Upper lobe of right lung (tissue), 1 donor: ENCODE measurements at regions not wholly inside any gene's neighbourhood (a gene's known extent, or its start where the extent isn't known, plus 50 kb on each side); places are given as distances from the start of the nearest gene placed in this dataset.

Source experiments
- ATAC-seq: fragments of 200-7000 bp; cut with Tn5 transposase; one replicate; pipeline ENCODE4 v1.9.1; 2020; ENCODE audit warnings: mild to moderate bottlenecking, moderate library complexity
- DNase-seq: peaks from one replicate; pipeline ENCODE4 v3.0.0-alpha.2; 2020
- H3K27ac ChIP-seq: fragments of 200-600 bp; one replicate; pipeline ENCODE4 v1.8.0; 2022
- H3K27me3 ChIP-seq: fragments of 200-600 bp; one replicate; pipeline ENCODE4 v1.8.0; 2022; ENCODE audit warnings: mild to moderate bottlenecking
- H3K36me3 ChIP-seq: fragments of 200-600 bp; one replicate; pipeline ENCODE4 v1.8.0; 2022
- H3K4me1 ChIP-seq: fragments of 200-600 bp; one replicate; pipeline ENCODE4 v1.8.0; 2022
- H3K4me3 ChIP-seq: fragments of 200-600 bp; one replicate; pipeline ENCODE4 v1.8.0; 2022; ENCODE audit warnings: mild to moderate bottlenecking
- H3K9me3 ChIP-seq: fragments of 200-600 bp; one replicate; pipeline ENCODE4 v1.8.0; 2022
- CTCF ChIP-seq: fragments of 200-600 bp; IDR thresholded peaks from one replicate; pipeline ENCODE4 v1.8.0; 2022; ENCODE audit warnings: antibody characterized with exemption
- intact Hi-C: fragments of 100-400 bp; cut with DNase I; formaldehyde crosslinking; loops from one replicate; pipeline ENCODE4 v1.11.0; 2022
- donor health status: DM: no; HTN: yes; CAD: no; lungs with severe emphysema.

GRCh38 chr12:67155863-67156262, 113.3 kb upstream of the CAND1 start:
- Histone ChIP-seq H3K4me1 (no peaks in the 10 kb centered on the region), H3K27ac (no peak overlapping the region), H3K27me3 (no peaks in the 10 kb centered on the region), H3K36me3 (no peaks in the 10 kb centered on the region), H3K4me3 (no peak overlapping the region), H3K9me3 (no peaks in the 10 kb centered on the region)
- no peak for DNase-seq
- TF ChIP-seq CTCF = no peak
- no peak for ATAC-seq
- intact Hi-C loops = no loop called here

DNA sequence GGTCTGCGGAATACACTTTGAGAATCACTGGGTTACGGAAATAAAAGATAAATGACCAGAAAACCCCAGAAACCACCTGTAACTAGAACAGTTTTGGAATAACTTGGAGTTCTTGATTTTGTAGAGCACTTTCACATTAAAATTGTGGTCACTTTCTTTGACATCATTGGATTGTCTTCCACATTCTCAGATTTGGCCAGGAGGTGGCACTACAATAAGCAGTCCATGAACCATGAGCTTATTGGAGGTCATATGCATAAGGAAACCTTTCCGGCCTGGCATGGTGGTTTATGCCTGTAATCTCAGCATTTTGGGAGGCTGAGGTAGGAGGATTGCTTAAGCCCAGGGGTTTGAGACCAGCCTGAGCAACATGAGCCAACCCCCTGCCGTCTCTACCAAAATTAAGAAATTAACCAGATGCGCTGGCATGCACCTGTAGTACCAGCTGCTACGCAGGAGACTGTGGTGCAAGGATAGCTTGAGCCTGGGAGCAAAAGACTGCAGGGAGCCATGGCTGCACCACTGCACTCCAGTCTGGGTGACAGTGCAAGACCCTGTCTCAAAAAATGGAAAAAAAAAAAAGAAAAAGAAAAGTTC, 107.7 kb upstream of the CAND1 start:
- TF ChIP-seq CTCF = peak; percentile 52
- Histone ChIP-seq H3K27ac (no peak overlapping the region), H3K4me1 (no peaks in the 10 kb centered on the region), H3K9me3 (no peaks in the 10 kb centered on the region), H3K36me3 (no peaks in the 10 kb centered on the region), H3K4me3 (no peak overlapping the region), H3K27me3 (no peaks in the 10 kb centered on the region)
- no peak for DNase-seq
- intact Hi-C loops = no loop called here
- ATAC-seq = peak; percentile 80

DNA sequence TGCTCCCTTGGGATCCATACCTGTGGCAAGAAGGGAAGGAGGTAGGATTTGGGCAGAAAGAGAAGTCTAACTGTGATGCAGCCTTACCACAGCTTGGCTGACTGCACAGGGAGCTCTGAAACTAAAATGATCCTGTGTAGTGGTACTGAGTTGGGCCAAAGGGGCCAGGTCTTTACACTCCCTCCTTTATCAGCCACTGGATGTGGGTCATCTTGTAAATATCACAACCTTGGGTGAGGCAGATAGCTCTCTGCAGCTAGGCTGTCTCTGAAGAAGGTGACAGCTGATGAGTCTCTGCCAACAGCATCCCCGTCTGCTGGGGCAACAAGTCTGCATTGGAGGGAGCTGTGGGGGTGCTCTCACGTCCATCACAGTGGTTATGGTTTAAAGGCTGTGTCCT, 95.9 kb upstream of the CAND1 start:
- no peaks in the 10 kb centered on the region for H3K4me1 ChIP-seq
- H3K27me3 ChIP-seq = no peaks in the 10 kb centered on the region
- H3K9me3 ChIP-seq = no peaks in the 10 kb centered on the region
- TF ChIP-seq CTCF = no peak
- no peak overlapping the region for H3K27ac ChIP-seq
- no peaks in the 10 kb centered on the region for H3K36me3 ChIP-seq
- intact Hi-C loops = no loop called here
- H3K4me3 ChIP-seq = no peak overlapping the region
- ATAC-seq (no peak), DNase-seq (no peak)

- H3K9me3 ChIP-seq = no peaks in the 10 kb centered on the region
- H3K27ac ChIP-seq = no peak overlapping the region
- intact Hi-C loops = no loop called here
- H3K36me3 ChIP-seq = no peaks in the 10 kb centered on the region
- H3K27me3 ChIP-seq = no peaks in the 10 kb centered on the region
- no peaks in the 10 kb centered on the region for H3K4me1 ChIP-seq
- DNase-seq (no peak), ATAC-seq (no peak)
- TF ChIP-seq CTCF = no peak
- H3K4me3 ChIP-seq = no peak overlapping the region
These were observed 86.6 kb upstream of the CAND1 start for GRCh38 chr12:67182551-67182950.

DNA sequence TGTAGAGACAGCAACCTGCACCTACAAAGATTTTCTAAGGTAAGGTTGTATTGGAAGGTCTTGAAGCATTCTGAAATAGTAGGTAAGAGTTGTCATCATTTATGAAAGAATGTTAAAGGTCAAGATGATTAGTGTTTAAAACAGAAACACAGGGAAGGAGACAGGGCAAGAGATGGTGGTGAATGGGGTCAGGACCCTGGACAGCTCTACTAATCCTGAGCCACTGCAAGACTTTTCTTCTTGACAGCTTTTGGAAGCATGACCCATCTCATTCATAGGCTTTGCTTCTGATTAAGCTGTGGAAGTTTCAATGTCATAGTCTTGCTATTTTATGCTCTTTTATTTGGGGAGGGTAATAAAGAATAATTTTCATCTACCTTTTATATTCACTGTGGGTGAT, 75.5 kb upstream of the CAND1 start:
- ATAC-seq (no peak), DNase-seq (no peak)
- H3K36me3 ChIP-seq = no peaks in the 10 kb centered on the region
- H3K9me3 ChIP-seq = no peaks in the 10 kb centered on the region
- no peak overlapping the region for H3K4me3 ChIP-seq
- no peaks in the 10 kb centered on the region for H3K4me1 ChIP-seq
- no peaks in the 10 kb centered on the region for H3K27me3 ChIP-seq
- intact Hi-C loops = no loop called here
- H3K27ac ChIP-seq = no peak overlapping the region
- TF ChIP-seq CTCF = no peak

DNA sequence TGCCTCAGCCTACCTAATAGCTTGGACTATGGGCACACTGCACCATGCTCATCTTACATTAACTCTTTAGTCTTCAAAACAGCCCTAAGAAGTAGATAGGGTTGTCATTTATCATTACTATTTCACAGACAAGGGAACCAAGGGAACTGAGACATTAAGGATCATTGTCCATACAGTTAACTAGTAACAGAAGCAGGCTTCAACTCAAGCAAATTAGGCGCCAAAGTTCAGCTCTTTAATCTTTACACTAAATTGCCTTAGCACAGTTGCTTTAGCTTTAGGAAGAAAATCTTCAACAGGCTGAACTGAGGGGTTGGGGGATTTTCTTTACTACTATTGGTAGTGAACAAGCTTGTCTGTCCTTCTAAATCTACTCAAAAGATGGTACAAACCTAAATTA, 68.8 kb upstream of the CAND1 start:
- Histone ChIP-seq H3K27ac (no peak overlapping the region), H3K27me3 (no peaks in the 10 kb centered on the region), H3K9me3 (no peaks in the 10 kb centered on the region), H3K4me1 (no peaks in the 10 kb centered on the region), H3K4me3 (no peak overlapping the region), H3K36me3 (no peaks in the 10 kb centered on the region)
- intact Hi-C loops = no loop called here
- no peak for TF ChIP-seq CTCF
- no peak for DNase-seq
- no peak for ATAC-seq
